HG02798 (cell line): ENCODE measurements at regions not wholly inside any gene's neighbourhood (a gene's known extent, or its start where the extent isn't known, plus 50 kb on each side); places are given as distances from the start of the nearest gene placed in this dataset.

Experiments
- ATAC-seq: cut with Tn5 transposase; IDR thresholded peaks from one replicate; pipeline ENCODE4 v1.9.1; 2021; ENCODE audit warnings: mild to moderate bottlenecking; ENCODE audit not compliant: unreplicated experiment, poor library complexity

GRCh38 chr6:9566096-9566495 lies 848.8 kb downstream of the TFAP2A start:
- ATAC-seq = no peak

- ATAC-seq = no peak
Measured at GRCh38 chr6:9564021-9564420, 850.9 kb downstream of the TFAP2A start.

GRCh38 chr6:9563568-9563967 lies 851.3 kb downstream of the TFAP2A start:
- ATAC-seq = no peak

GRCh38 chr6:9554806-9555205 lies 860.1 kb downstream of the TFAP2A start:
- no peak for ATAC-seq

- no peak for ATAC-seq
Measured at GRCh38 chr6:9554323-9554722, 860.6 kb downstream of the TFAP2A start.

GRCh38 chr6:9553002-9553401 lies 861.9 kb downstream of the TFAP2A start:
- no peak for ATAC-seq

GRCh38 chr6:9543649-9544048 lies 871.2 kb downstream of the TFAP2A start:
- ATAC-seq = no peak

- no peak for ATAC-seq
Measured at GRCh38 chr6:9540534-9541126, 874.2 kb downstream of the TFAP2A start.

GRCh38 chr6:9540126-9540525 lies 874.7 kb downstream of the TFAP2A start:
- ATAC-seq = no peak

GRCh38 chr6:9539231-9539755 lies 875.6 kb downstream of the TFAP2A start:
- ATAC-seq = no peak

- no peak for ATAC-seq
Measured at GRCh38 chr6:9537381-9537780, 877.5 kb downstream of the TFAP2A start.

- no peak for ATAC-seq
Measured at GRCh38 chr6:9535106-9535505, 879.8 kb downstream of the TFAP2A start.

GRCh38 chr6:9532621-9533557 lies 882.0 kb downstream of the TFAP2A start:
- no peak for ATAC-seq

GRCh38 chr6:9527679-9528286 lies 887.1 kb downstream of the TFAP2A start:
- no peak for ATAC-seq

GRCh38 chr6:9523462-9523861 lies 891.4 kb downstream of the TFAP2A start:
- ATAC-seq = no peak

- ATAC-seq = no peak
Measured at GRCh38 chr6:9522101-9522500, 892.8 kb downstream of the TFAP2A start.

- peak; percentile 44 for ATAC-seq
Measured at GRCh38 chr6:9521152-9521530, 893.7 kb downstream of the TFAP2A start.

- peak; percentile 71 for ATAC-seq
Measured at GRCh38 chr6:9520417-9521151, 894.3 kb downstream of the TFAP2A start.

GRCh38 chr6:9518431-9518830 lies 896.4 kb downstream of the TFAP2A start:
- ATAC-seq = no peak

GRCh38 chr6:9517806-9518205 lies 897.1 kb downstream of the TFAP2A start:
- ATAC-seq = no peak
